Neural cell (in vitro differentiated cells): ENCODE measurements at regions not wholly inside any gene's neighbourhood (a gene's known extent, or its start where the extent isn't known, plus 50 kb on each side); places are given as distances from the start of the nearest gene placed in this dataset.

ENCODE experiments used
- H2AFZ ChIP-seq: fragments of 200-600, 300-800 bp; sonication (generic), shearing (Covaris generic); 2 replicates; pipeline ENCODE4 v1.6.0; 2014; ENCODE audit warnings: low read depth, mild to moderate bottlenecking, antibody characterized with exemption, low read length, moderate library complexity
- H3F3A ChIP-seq: fragments of 200-600 bp; shearing (Covaris generic); 2 replicates; pipeline ENCODE4 v1.6.1; 2016; ENCODE audit warnings: mild to moderate bottlenecking, moderate library complexity, mixed read lengths, antibody characterized with exemption, low read length; ENCODE audit not compliant: insufficient read depth, poor library complexity, severe bottlenecking
- H3K27ac ChIP-seq: fragments of 200-600, 300-800 bp; sonication (generic), shearing (Covaris generic); 2 replicates; pipeline ENCODE4 v1.5.1; 2014; ENCODE audit warnings: mild to moderate bottlenecking, low read length, moderate library complexity
- H3K27me3 ChIP-seq: fragments of 300-800, 200-600 bp; sonication (generic), shearing (Covaris generic); 2 replicates; pipeline ENCODE4 v1.6.0; 2014; ENCODE audit warnings: mild to moderate bottlenecking, low read depth, low read length, moderate library complexity; ENCODE audit not compliant: insufficient read depth
- H3K36me3 ChIP-seq: fragments of 300-800, 200-600 bp; sonication (generic), shearing (Covaris generic); 2 replicates; pipeline ENCODE4 v1.5.1; 2014; ENCODE audit warnings: mild to moderate bottlenecking, antibody characterized with exemption, low read length, moderate library complexity; ENCODE audit not compliant: insufficient read depth
- H3K4me2 ChIP-seq: fragments of 300-800, 200-600 bp; sonication (generic), shearing (Covaris generic); 2 replicates; pipeline ENCODE4 v1.6.0; 2014; ENCODE audit warnings: mild to moderate bottlenecking, low read length
- H3K4me3 ChIP-seq: fragments of 300-800, 200-600 bp; sonication (generic), shearing (Covaris generic); 2 replicates; pipeline ENCODE4 v1.5.1; 2014; ENCODE audit warnings: mild to moderate bottlenecking, low read length, moderate library complexity
- H3K79me2 ChIP-seq: fragments of 200-600 bp; shearing (Covaris generic); replicated peaks from 2 replicates; pipeline ENCODE4 v1.6.0; 2014; ENCODE audit warnings: mild to moderate bottlenecking, low read length, moderate library complexity; ENCODE audit not compliant: insufficient read depth
- H3K9ac ChIP-seq: fragments of 300-800, 200-600 bp; sonication (generic), shearing (Covaris generic); 2 replicates; pipeline ENCODE4 v1.6.1; 2016; ENCODE audit warnings: mild to moderate bottlenecking, low read length, mixed read lengths
- H3K9me2 ChIP-seq: fragments of 200-600 bp; shearing (Covaris generic); 2 replicates; pipeline ENCODE4 v1.6.1; 2016; ENCODE audit warnings: mild to moderate bottlenecking, low read length, mixed read lengths; ENCODE audit not compliant: insufficient read depth
- H3K9me3 ChIP-seq: fragments of 200-600, 300-800 bp; sonication (generic), shearing (Covaris generic); 2 replicates; pipeline ENCODE4 v1.6.1; 2016; ENCODE audit warnings: mild to moderate bottlenecking, mixed run types, low read length, moderate library complexity, mixed read lengths
- H4K20me1 ChIP-seq: fragments of 200-600 bp; shearing (Covaris generic); 2 replicates; pipeline ENCODE4 v1.6.1; 2016; ENCODE audit warnings: mild to moderate bottlenecking, mixed run types; ENCODE audit not compliant: insufficient read depth
- CTCF ChIP-seq: fragments of 450-650 bp; IDR thresholded peaks from 2 replicates; pipeline ENCODE4 v1.5.1; 2014; ENCODE audit warnings: antibody characterized with exemption, mild to moderate bottlenecking, moderate library complexity; ENCODE audit not compliant: poor library complexity, severe bottlenecking
- EP300 ChIP-seq: fragments of 450-650 bp; conservative IDR thresholded peaks from 2 replicates; pipeline ENCODE4 v1.6.1; 2014; ENCODE audit warnings: antibody characterized with exemption, mild to moderate bottlenecking, moderate library complexity; ENCODE audit not compliant: poor library complexity, severe bottlenecking
- EZH2 ChIP-seq: fragments of 200-600, 300-800 bp; shearing (Covaris generic), sonication (generic); IDR thresholded peaks from 2 replicates; pipeline ENCODE4 v1.6.1; 2014; ENCODE audit warnings: antibody characterized with exemption, low read length, borderline replicate concordance, mild to moderate bottlenecking; ENCODE audit not compliant: insufficient read depth, poor library complexity, severe bottlenecking
- MXI1 ChIP-seq: fragments of 450-650 bp; conservative IDR thresholded peaks from 2 replicates; pipeline ENCODE4 v1.6.1; 2014; ENCODE audit warnings: antibody characterized with exemption, mild to moderate bottlenecking; ENCODE audit not compliant: poor library complexity, severe bottlenecking
- POLR2AphosphoS5 ChIP-seq: IDR thresholded peaks from 2 replicates; pipeline ENCODE4 v1.6.1; 2012
- RAD21 ChIP-seq: fragments of 450-650 bp; conservative IDR thresholded peaks from 2 replicates; pipeline ENCODE4 v1.6.1; 2014; ENCODE audit warnings: antibody characterized with exemption, mild to moderate bottlenecking, moderate library complexity
- REST ChIP-seq: IDR thresholded peaks from 2 replicates; pipeline ENCODE4 v1.6.1; 2012; ENCODE audit warnings: borderline replicate concordance
- SMC3 ChIP-seq: fragments of 450-650 bp; conservative IDR thresholded peaks from 2 replicates; pipeline ENCODE4 v1.6.1; 2014; ENCODE audit warnings: antibody characterized with exemption, mild to moderate bottlenecking, moderate library complexity; ENCODE audit not compliant: poor library complexity
- TAF1 ChIP-seq: IDR thresholded peaks from 2 replicates; pipeline ENCODE4 v1.6.1; 2012; ENCODE audit warnings: low read depth

GRCh38 chr5:36357391-36357975 is 55.8 kb upstream of the RANBP3L start:
- H3K36me3 ChIP-seq, result no peaks in the 10 kb centered on the region
- H4K20me1 ChIP-seq, result no peaks in the 10 kb centered on the region
- no peak overlapping the region for H3K9ac ChIP-seq
- H3K27me3 ChIP-seq, result no peaks in the 10 kb centered on the region
- H3K79me2 ChIP-seq, result no peaks in the 10 kb centered on the region
- H3K4me2 ChIP-seq, result no peak overlapping the region
- no peak overlapping the region for H3K4me3 ChIP-seq
- no peak for TF ChIP-seq POLR2AphosphoS5
- TF ChIP-seq EZH2, result no peak
- TF ChIP-seq TAF1, result no peak
- no peak for TF ChIP-seq SMC3
- TF ChIP-seq MXI1, result no peak
- no peak for TF ChIP-seq RAD21
- TF ChIP-seq CTCF, result no peak
- no peak for TF ChIP-seq EP300
- no peak for TF ChIP-seq REST
- no peak overlapping the region for H2AFZ ChIP-seq
- H3F3A ChIP-seq, result no peaks in the 10 kb centered on the region
- H3K9me3 ChIP-seq, result no peaks in the 10 kb centered on the region
- H3K27ac ChIP-seq, result no peak overlapping the region
- no peaks in the 10 kb centered on the region for H3K9me2 ChIP-seq

GRCh38 chr5:36359267-36359666 is 57.6 kb upstream of the RANBP3L start:
- Histone ChIP-seq H3K9me3 (no peaks in the 10 kb centered on the region), H3K36me3 (no peaks in the 10 kb centered on the region), H3K9me2 (no peaks in the 10 kb centered on the region), H3K9ac (no peak overlapping the region), H3K4me3 (no peak overlapping the region), H3K79me2 (no peaks in the 10 kb centered on the region), H3K27me3 (no peaks in the 10 kb centered on the region), H4K20me1 (no peaks in the 10 kb centered on the region), H3K4me2 (no peak overlapping the region), H3K27ac (no peak overlapping the region), H3F3A (no peaks in the 10 kb centered on the region), H2AFZ (no peak overlapping the region)
- TF ChIP-seq CTCF (no peak), EP300 (no peak), REST (no peak), POLR2AphosphoS5 (no peak), RAD21 (no peak), MXI1 (no peak), EZH2 (no peak), SMC3 (no peak)
